ENCODE measurements at regions not wholly inside any gene's neighbourhood (a gene's known extent, or its start where the extent isn't known, plus 50 kb on each side); places are given as distances from the start of the nearest gene placed in this dataset.

GRCh38 chr13:78298657-78299056 is 304.7 kb downstream of the POU4F1 start:
- Histone ChIP-seq H3K27ac (ENCODE audit: low read depth in 1 of 2, low read length in 1 of 2) (no peak overlapping the region), H3K4me1 (ENCODE audit: control insufficient read depth in 5 of 5, insufficient read depth in 5 of 5, low read length in 5 of 5) (no peaks in the 10 kb centered on the region), H3K9me3 (ENCODE audit: control insufficient read depth in 4 of 4, insufficient read depth in 3 of 4, low read length in 3 of 4) (no peaks in the 10 kb centered on the region), H3K9ac (ENCODE audit: insufficient read depth in 1 of 2, low read length in 2 of 2) (no peak overlapping the region), H3K36me3 (ENCODE audit: control insufficient read depth in 4 of 4, insufficient read depth in 4 of 4, low read length in 4 of 4) (no peaks in the 10 kb centered on the region), H3K27me3 (ENCODE audit: control insufficient read depth in 3 of 3, insufficient read depth in 3 of 3, low read length in 2 of 3) (peaks cover 0 to 3% (median 0%) of the 10 kb centered on the region in 3 donors), H3K4me3 (no peak overlapping the region)
- ATAC-seq (ENCODE audit: insufficient read depth, low FRiP score) = no peak
- TF ChIP-seq, protein P1, sequence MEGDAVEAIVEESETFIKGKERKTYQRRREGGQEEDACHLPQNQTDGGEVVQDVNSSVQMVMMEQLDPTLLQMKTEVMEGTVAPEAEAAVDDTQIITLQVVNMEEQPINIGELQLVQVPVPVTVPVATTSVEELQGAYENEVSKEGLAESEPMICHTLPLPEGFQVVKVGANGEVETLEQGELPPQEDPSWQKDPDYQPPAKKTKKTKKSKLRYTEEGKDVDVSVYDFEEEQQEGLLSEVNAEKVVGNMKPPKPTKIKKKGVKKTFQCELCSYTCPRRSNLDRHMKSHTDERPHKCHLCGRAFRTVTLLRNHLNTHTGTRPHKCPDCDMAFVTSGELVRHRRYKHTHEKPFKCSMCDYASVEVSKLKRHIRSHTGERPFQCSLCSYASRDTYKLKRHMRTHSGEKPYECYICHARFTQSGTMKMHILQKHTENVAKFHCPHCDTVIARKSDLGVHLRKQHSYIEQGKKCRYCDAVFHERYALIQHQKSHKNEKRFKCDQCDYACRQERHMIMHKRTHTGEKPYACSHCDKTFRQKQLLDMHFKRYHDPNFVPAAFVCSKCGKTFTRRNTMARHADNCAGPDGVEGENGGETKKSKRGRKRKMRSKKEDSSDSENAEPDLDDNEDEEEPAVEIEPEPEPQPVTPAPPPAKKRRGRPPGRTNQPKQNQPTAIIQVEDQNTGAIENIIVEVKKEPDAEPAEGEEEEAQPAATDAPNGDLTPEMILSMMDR (IDR thresholded peaks at IDR 0.05; ENCODE audit: control extremely low read depth, extremely low read depth) = no peak
- WGBS, 2 donors = 46 to 71% methylated on average over 1 of the region's 1 CpG
- DNase-seq = no peak

- TF ChIP-seq, protein P1 (IDR thresholded peaks at IDR 0.05; ENCODE audit: control extremely low read depth, extremely low read depth) = no peak
- Histone ChIP-seq H3K36me3 (ENCODE audit: control insufficient read depth in 4 of 4, insufficient read depth in 4 of 4, low read length in 4 of 4) (no peaks in the 10 kb centered on the region), H3K9ac (ENCODE audit: insufficient read depth in 1 of 2, low read length in 2 of 2) (no peak overlapping the region), H3K27ac (ENCODE audit: low read depth in 1 of 2, low read length in 1 of 2) (no peak overlapping the region), H3K9me3 (ENCODE audit: control insufficient read depth in 4 of 4, insufficient read depth in 3 of 4, low read length in 3 of 4) (peaks cover 0 to 3% (median 0%) of the 10 kb centered on the region in 4 donors), H3K4me3 (no peak overlapping the region), H3K27me3 (ENCODE audit: control insufficient read depth in 3 of 3, insufficient read depth in 3 of 3, low read length in 2 of 3) (no peaks in the 10 kb centered on the region), H3K4me1 (ENCODE audit: control insufficient read depth in 5 of 5, insufficient read depth in 5 of 5, low read length in 5 of 5) (no peaks in the 10 kb centered on the region)
- no peak for ATAC-seq (ENCODE audit: insufficient read depth, low FRiP score)
- WGBS, 2 donors = 77 to 92% methylated on average over 1 of the region's 1 CpG
- no peak for DNase-seq
Observed at GRCh38 chr13:78286748-78287147, 316.6 kb downstream of the POU4F1 start.

GRCh38 chr13:78265098-78265497 is 338.3 kb downstream of the POU4F1 start:
- Histone ChIP-seq H3K27me3 (ENCODE audit: control insufficient read depth in 3 of 3, insufficient read depth in 3 of 3, low read length in 2 of 3) (no peaks in the 10 kb centered on the region), H3K4me1 (ENCODE audit: control insufficient read depth in 5 of 5, insufficient read depth in 5 of 5, low read length in 5 of 5) (no peaks in the 10 kb centered on the region), H3K36me3 (ENCODE audit: control insufficient read depth in 4 of 4, insufficient read depth in 4 of 4, low read length in 4 of 4) (no peaks in the 10 kb centered on the region), H3K27ac (ENCODE audit: low read depth in 1 of 2, low read length in 1 of 2) (no peak overlapping the region), H3K9ac (ENCODE audit: insufficient read depth in 1 of 2, low read length in 2 of 2) (no peak overlapping the region), H3K9me3 (ENCODE audit: control insufficient read depth in 4 of 4, insufficient read depth in 3 of 4, low read length in 3 of 4) (peaks cover 0 to 3% (median 0%) of the 10 kb centered on the region in 4 donors), H3K4me3 (no peak overlapping the region)
- WGBS, 2 donors = 51 to 85% methylated on average over 4 of the region's 4 CpGs
- TF ChIP-seq, protein P1 (IDR thresholded peaks at IDR 0.05; ENCODE audit: control extremely low read depth, extremely low read depth) = no peak
- no peak for ATAC-seq (ENCODE audit: insufficient read depth, low FRiP score)
- DNase-seq = no peak

- Histone ChIP-seq H3K27ac (ENCODE audit: low read depth in 1 of 2, low read length in 1 of 2) (no peak overlapping the region), H3K27me3 (ENCODE audit: control insufficient read depth in 3 of 3, insufficient read depth in 3 of 3, low read length in 2 of 3) (no peaks in the 10 kb centered on the region), H3K9ac (ENCODE audit: insufficient read depth in 1 of 2, low read length in 2 of 2) (no peak overlapping the region), H3K9me3 (ENCODE audit: control insufficient read depth in 4 of 4, insufficient read depth in 3 of 4, low read length in 3 of 4) (no peaks in the 10 kb centered on the region), H3K4me3 (no peak overlapping the region), H3K4me1 (ENCODE audit: control insufficient read depth in 5 of 5, insufficient read depth in 5 of 5, low read length in 5 of 5) (no peaks in the 10 kb centered on the region), H3K36me3 (ENCODE audit: control insufficient read depth in 4 of 4, insufficient read depth in 4 of 4, low read length in 4 of 4) (no peaks in the 10 kb centered on the region)
- no peak for ATAC-seq (ENCODE audit: insufficient read depth, low FRiP score)
- no peak for DNase-seq
- TF ChIP-seq, protein P1 (IDR thresholded peaks at IDR 0.05; ENCODE audit: control extremely low read depth, extremely low read depth) = no peak
- WGBS, 2 donors = 62 to 65% methylated on average over 3 of the region's 3 CpGs
Observed at GRCh38 chr13:78258304-78258703, 339.7 kb upstream of the EDNRB start.
